ENCODE measurements at regions not wholly inside any gene's neighbourhood (a gene's known extent, or its start where the extent isn't known, plus 50 kb on each side); places are given as distances from the start of the nearest gene placed in this dataset.

DNA sequence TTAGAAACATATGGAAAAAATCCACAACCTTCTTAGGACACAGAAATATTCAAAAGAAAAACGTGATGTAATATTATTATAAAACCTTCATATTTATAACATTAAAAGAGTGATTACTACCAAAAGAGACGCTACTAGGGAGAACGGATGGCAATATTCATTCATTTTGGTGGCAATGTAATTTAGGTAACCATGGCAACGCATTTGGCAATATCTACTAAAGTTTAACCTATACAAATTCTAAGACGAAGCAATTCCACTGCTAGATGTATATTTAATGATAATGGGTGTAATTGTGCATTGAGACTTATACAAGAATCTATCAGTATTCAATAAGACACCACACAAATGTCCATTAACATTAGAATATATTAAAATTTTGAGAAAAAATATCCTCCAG is 709.4 kb downstream of the ARAP2 start:
- TF ChIP-seq, protein P1, sequence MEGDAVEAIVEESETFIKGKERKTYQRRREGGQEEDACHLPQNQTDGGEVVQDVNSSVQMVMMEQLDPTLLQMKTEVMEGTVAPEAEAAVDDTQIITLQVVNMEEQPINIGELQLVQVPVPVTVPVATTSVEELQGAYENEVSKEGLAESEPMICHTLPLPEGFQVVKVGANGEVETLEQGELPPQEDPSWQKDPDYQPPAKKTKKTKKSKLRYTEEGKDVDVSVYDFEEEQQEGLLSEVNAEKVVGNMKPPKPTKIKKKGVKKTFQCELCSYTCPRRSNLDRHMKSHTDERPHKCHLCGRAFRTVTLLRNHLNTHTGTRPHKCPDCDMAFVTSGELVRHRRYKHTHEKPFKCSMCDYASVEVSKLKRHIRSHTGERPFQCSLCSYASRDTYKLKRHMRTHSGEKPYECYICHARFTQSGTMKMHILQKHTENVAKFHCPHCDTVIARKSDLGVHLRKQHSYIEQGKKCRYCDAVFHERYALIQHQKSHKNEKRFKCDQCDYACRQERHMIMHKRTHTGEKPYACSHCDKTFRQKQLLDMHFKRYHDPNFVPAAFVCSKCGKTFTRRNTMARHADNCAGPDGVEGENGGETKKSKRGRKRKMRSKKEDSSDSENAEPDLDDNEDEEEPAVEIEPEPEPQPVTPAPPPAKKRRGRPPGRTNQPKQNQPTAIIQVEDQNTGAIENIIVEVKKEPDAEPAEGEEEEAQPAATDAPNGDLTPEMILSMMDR (conservative IDR thresholded peaks at IDR 0.05; ENCODE audit: low read depth, low read length): no peak
- no peak for TF ChIP-seq EZH2 (IDR thresholded peaks at IDR 0.05; ENCODE audit: borderline replicate concordance, low read depth, low read length, poor library complexity, severe bottlenecking)
